LNCaP clone FGC (cell line): ENCODE measurements at regions not wholly inside any gene's neighbourhood (a gene's known extent, or its start where the extent isn't known, plus 50 kb on each side); places are given as distances from the start of the nearest gene placed in this dataset.

Source experiments
- DNase-seq: peaks from one replicate; pipeline ENCODE4 v3.0.0-alpha.2; 2011; ENCODE audit warnings: low read depth
- H3K4me3 ChIP-seq: 2 replicates; pipeline ENCODE4 v1.5.1; 2011; ENCODE audit warnings: mild to moderate bottlenecking, low read depth, low read length, control low read depth
- TF ChIP-seq, protein P1 (sequence below): IDR thresholded peaks from 2 replicates; pipeline ENCODE4 v1.5.1; 2012; ENCODE audit warnings: mild to moderate bottlenecking; ENCODE audit not compliant: control insufficient read depth, insufficient read depth; ENCODE audit errors: extremely low read depth

GRCh38 chr4:77220828-77221613, 64.0 kb downstream of the CCNG2 start:
- TF ChIP-seq, protein P1, sequence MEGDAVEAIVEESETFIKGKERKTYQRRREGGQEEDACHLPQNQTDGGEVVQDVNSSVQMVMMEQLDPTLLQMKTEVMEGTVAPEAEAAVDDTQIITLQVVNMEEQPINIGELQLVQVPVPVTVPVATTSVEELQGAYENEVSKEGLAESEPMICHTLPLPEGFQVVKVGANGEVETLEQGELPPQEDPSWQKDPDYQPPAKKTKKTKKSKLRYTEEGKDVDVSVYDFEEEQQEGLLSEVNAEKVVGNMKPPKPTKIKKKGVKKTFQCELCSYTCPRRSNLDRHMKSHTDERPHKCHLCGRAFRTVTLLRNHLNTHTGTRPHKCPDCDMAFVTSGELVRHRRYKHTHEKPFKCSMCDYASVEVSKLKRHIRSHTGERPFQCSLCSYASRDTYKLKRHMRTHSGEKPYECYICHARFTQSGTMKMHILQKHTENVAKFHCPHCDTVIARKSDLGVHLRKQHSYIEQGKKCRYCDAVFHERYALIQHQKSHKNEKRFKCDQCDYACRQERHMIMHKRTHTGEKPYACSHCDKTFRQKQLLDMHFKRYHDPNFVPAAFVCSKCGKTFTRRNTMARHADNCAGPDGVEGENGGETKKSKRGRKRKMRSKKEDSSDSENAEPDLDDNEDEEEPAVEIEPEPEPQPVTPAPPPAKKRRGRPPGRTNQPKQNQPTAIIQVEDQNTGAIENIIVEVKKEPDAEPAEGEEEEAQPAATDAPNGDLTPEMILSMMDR = no peak
- DNase-seq = no peak
- no peak overlapping the region for H3K4me3 ChIP-seq

DNA sequence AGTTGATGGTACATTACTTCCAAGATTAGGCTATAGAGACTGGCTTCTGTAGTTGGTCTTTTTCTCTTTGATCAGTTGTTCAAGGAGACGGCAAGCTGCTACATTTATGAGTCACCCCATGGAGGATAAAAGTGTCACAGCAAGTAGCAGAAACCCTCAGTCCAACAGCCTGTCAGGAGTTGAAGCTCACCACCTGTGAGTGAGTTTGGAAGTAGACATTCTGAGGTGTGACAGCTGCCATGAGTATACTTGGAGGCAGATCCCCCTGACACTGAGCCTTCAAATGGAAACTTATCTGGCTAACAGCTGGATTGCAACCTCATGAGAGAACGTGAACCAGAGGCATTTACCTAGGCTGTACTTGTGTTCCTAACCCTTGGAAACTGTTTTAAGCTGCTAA, 68.0 kb downstream of the CCNG2 start:
- TF ChIP-seq, protein P1 = no peak
- DNase-seq = no peak
- no peak overlapping the region for H3K4me3 ChIP-seq

GRCh38 chr4:77226939-77227705, 70.1 kb downstream of the CCNG2 start:
- TF ChIP-seq, protein P1 = no peak
- no peak overlapping the region for H3K4me3 ChIP-seq
- DNase-seq = no peak

GRCh38 chr4:77229433-77229832, 72.4 kb downstream of the CCNG2 start:
- TF ChIP-seq, protein P1 = no peak
- DNase-seq = no peak
- no peak overlapping the region for H3K4me3 ChIP-seq

GRCh38 chr4:77232653-77233052, 75.6 kb downstream of the CCNG2 start:
- no peak overlapping the region for H3K4me3 ChIP-seq
- no peak for DNase-seq
- TF ChIP-seq, protein P1 = no peak

DNA sequence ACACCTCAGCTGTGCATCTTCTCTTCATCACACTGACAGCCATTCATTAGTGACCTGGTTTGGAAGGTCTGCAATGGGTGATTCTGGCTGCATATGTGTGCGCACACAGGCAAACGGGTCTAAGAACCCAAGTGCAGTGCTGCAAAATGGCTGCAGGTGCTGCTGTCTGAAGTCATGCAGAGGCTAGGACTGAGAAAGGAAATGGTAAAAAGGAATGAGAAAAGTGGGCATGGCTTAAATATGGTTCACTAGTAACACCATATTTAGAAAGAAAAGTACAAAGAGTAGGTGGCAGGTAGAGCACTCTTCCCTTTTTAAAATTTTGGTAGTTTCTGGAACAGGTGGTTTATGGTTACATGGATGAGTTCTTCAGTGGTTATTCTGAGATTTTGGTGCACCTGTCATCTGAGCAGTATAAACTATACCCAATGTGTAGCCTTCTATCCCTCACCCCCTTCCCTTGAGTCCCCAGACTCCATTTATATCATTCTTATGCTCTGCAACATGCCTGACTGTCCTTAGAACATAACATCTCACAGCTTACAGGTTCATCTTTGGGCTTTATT, 78.4 kb downstream of the CCNG2 start:
- H3K4me3 ChIP-seq = no peak overlapping the region
- TF ChIP-seq, protein P1 = no peak
- no peak for DNase-seq

DNA sequence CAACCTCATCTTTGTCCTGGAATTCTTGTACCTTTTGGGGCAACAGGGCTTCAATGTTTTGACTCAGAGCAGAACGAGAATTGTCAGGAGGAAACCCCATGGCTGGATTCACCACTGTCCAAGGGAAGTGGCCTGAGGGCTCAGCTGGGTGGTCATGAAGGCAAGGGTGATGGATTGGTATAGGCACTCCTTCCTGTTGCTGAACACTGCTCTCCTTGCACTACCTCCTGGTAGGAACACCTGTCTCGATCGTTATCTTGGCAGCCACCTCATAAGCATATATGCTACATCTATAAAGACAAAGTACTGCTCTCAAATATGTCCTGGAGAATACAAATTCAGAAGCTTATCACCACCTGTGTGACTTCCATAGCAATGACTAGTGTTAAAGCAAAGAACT, 79.8 kb downstream of the CCNG2 start:
- no peak overlapping the region for H3K4me3 ChIP-seq
- no peak for DNase-seq
- TF ChIP-seq, protein P1 = no peak
